ENCODE measurements at regions not wholly inside any gene's neighbourhood (a gene's known extent, or its start where the extent isn't known, plus 50 kb on each side); places are given as distances from the start of the nearest gene placed in this dataset.

GRCh38 chr1:214859647-214860046 is 222.9 kb upstream of the KCNK2 start:
- no peak for TF ChIP-seq ARNTL (CRISPR knock-in tag; IDR thresholded peaks at IDR 0.05)
- no peak for TF ChIP-seq CTCF (CRISPR knock-in tag; IDR thresholded peaks at IDR 0.05)
- no peak for TF ChIP-seq MAZ (IDR thresholded peaks at IDR 0.05; ENCODE audit: borderline replicate concordance, low read depth, low read length)
- TF ChIP-seq MAZ (CRISPR knock-in tag; IDR thresholded peaks at IDR 0.05; ENCODE audit: low read depth) = no peak
- no peak for TF ChIP-seq SNAPC5 (CRISPR knock-in tag; IDR thresholded peaks at IDR 0.05; ENCODE audit: borderline replicate concordance)
- no peak for TF ChIP-seq PCBP1 (IDR thresholded peaks at IDR 0.05; ENCODE audit: borderline replicate concordance, low read depth, low read length)
- no peak for TF ChIP-seq ZZZ3 (CRISPR knock-in tag; IDR thresholded peaks at IDR 0.05; ENCODE audit: borderline replicate concordance)
- TF ChIP-seq FOXJ3 (CRISPR knock-in tag; IDR thresholded peaks at IDR 0.05; ENCODE audit: borderline replicate concordance) = no peak

All from HepG2 (cell line).